22Rv1 (cell line): ENCODE measurements at regions not wholly inside any gene's neighbourhood (a gene's known extent, or its start where the extent isn't known, plus 50 kb on each side); places are given as distances from the start of the nearest gene placed in this dataset.

Source experiments
- ZFX ChIP-seq: fragments of 450-650 bp; IDR thresholded peaks from 2 replicates; pipeline ENCODE4 v1.6.1; 2017; ENCODE audit warnings: antibody characterized with exemption, borderline replicate concordance
- TF ChIP-seq, protein P1 (sequence below): fragments of 450-650 bp; IDR thresholded peaks from 2 replicates; pipeline ENCODE4 v1.5.1; 2017; ENCODE audit warnings: mild to moderate bottlenecking

DNA sequence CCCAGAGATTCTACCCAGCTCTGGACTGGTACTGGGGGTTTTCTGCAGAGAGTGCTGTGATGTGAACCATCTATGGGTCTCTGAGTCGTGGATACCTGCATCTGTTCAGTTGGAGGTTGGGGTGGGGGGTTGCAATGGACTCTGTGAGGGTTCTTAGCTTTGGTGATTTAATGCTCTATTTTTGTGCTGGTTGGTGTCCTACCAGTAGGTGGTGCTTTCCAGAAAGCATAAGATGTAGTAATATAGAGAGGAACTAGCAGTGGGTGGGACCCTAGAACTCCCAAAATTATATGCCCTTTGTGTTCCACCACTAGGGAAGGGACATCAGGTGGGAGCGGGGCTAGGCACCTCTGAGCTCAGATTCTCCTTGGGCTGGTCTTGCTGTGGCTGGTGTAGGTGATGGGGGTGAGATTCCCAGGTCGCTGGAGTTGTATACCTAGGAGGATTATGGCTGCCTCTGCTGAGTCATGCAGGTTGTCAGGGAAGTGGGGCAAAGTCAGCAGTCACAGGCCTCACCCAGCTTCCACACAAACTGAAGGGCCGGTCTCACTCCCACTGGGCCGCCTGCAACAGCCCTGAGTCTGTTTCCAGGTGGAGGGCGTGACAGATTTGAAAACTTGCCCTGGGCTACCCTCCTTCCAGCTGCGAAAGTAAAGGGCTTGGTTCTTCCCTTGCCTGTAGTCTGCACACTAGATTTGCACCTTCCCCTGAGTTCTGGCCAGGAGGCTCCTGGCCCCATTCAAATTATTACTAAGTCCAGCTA, 573.0 kb upstream of the SLITRK1 start:
- TF ChIP-seq, protein P1, sequence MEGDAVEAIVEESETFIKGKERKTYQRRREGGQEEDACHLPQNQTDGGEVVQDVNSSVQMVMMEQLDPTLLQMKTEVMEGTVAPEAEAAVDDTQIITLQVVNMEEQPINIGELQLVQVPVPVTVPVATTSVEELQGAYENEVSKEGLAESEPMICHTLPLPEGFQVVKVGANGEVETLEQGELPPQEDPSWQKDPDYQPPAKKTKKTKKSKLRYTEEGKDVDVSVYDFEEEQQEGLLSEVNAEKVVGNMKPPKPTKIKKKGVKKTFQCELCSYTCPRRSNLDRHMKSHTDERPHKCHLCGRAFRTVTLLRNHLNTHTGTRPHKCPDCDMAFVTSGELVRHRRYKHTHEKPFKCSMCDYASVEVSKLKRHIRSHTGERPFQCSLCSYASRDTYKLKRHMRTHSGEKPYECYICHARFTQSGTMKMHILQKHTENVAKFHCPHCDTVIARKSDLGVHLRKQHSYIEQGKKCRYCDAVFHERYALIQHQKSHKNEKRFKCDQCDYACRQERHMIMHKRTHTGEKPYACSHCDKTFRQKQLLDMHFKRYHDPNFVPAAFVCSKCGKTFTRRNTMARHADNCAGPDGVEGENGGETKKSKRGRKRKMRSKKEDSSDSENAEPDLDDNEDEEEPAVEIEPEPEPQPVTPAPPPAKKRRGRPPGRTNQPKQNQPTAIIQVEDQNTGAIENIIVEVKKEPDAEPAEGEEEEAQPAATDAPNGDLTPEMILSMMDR: peak; percentile 35
- TF ChIP-seq ZFX: no peak
